BE2C (cell line): ENCODE measurements at regions not wholly inside any gene's neighbourhood (a gene's known extent, or its start where the extent isn't known, plus 50 kb on each side); places are given as distances from the start of the nearest gene placed in this dataset.

Source experiments
- DNase-seq: peaks from one replicate; pipeline ENCODE4 v3.0.0-alpha.2; 2020
- H3K27me3 ChIP-seq: fragments of 250-450 bp; sonication (Bioruptor Pico); 2 replicates; pipeline ENCODE4 v1.5.1; 2020; ENCODE audit warnings: mild to moderate bottlenecking
- H3K36me3 ChIP-seq: fragments of 250-450 bp; sonication (Bioruptor Pico); 2 replicates; pipeline ENCODE4 v1.5.1; 2020; ENCODE audit warnings: mild to moderate bottlenecking
- H3K4me1 ChIP-seq: fragments of 250-450 bp; sonication (Bioruptor Pico); 2 replicates; pipeline ENCODE4 v1.5.1; 2020
- H3K4me3 ChIP-seq: 2 replicates; pipeline ENCODE4 v1.5.1; 2011; ENCODE audit warnings: low read depth, low read length
- H3K9me3 ChIP-seq: fragments of 250-450 bp; sonication (Bioruptor Pico); 2 replicates; pipeline ENCODE4 v1.5.1; 2020
- CTCF ChIP-seq: IDR thresholded peaks from 2 replicates; pipeline ENCODE4 v1.5.1; 2012; ENCODE audit warnings: mild to moderate bottlenecking, low read depth, low read length

GRCh38 chr1:38273196-38273804, 226.7 kb upstream of the POU3F1 start:
- TF ChIP-seq CTCF = no peak

GRCh38 chr1:38272515-38272914, 225.9 kb upstream of the POU3F1 start:
- Histone ChIP-seq H3K27me3 (no peaks in the 10 kb centered on the region), H3K4me3 (no peak overlapping the region), H3K9me3 (no peaks in the 10 kb centered on the region), H3K36me3 (no peaks in the 10 kb centered on the region), H3K4me1 (no peaks in the 10 kb centered on the region)
- no peak for DNase-seq
- no peak for TF ChIP-seq CTCF

More at GRCh38 chr1:38273196-38273804, 226.7 kb upstream of the POU3F1 start:
- no peak for DNase-seq
- Histone ChIP-seq H3K27me3 (no peaks in the 10 kb centered on the region), H3K4me3 (no peak overlapping the region), H3K9me3 (no peaks in the 10 kb centered on the region), H3K4me1 (no peaks in the 10 kb centered on the region), H3K36me3 (no peaks in the 10 kb centered on the region)

- H3K4me3 ChIP-seq = no peak overlapping the region
- H3K27me3 ChIP-seq = no peaks in the 10 kb centered on the region
- TF ChIP-seq CTCF = no peak
- H3K36me3 ChIP-seq = no peaks in the 10 kb centered on the region
- H3K9me3 ChIP-seq = no peaks in the 10 kb centered on the region
- no peaks in the 10 kb centered on the region for H3K4me1 ChIP-seq
- DNase-seq = no peak
Observed at GRCh38 chr1:38270849-38271633, 224.4 kb upstream of the POU3F1 start.

- no peak for DNase-seq
- Histone ChIP-seq H3K4me3 (no peak overlapping the region), H3K4me1 (no peaks in the 10 kb centered on the region), H3K27me3 (no peaks in the 10 kb centered on the region), H3K9me3 (no peaks in the 10 kb centered on the region), H3K36me3 (no peaks in the 10 kb centered on the region)
- TF ChIP-seq CTCF = no peak
Observed at GRCh38 chr1:38269923-38270848, 223.6 kb upstream of the POU3F1 start.

GRCh38 chr1:38268226-38268625, 221.6 kb upstream of the POU3F1 start:
- no peak for DNase-seq
- H3K27me3 ChIP-seq = no peaks in the 10 kb centered on the region

More at GRCh38 chr1:38268226-38268625, 221.6 kb upstream of the POU3F1 start:
- TF ChIP-seq CTCF = no peak
- no peaks in the 10 kb centered on the region for H3K4me1 ChIP-seq
- no peaks in the 10 kb centered on the region for H3K9me3 ChIP-seq
- no peaks in the 10 kb centered on the region for H3K36me3 ChIP-seq
- no peak overlapping the region for H3K4me3 ChIP-seq
